ENCODE measurements at regions not wholly inside any gene's neighbourhood (a gene's known extent, or its start where the extent isn't known, plus 50 kb on each side); places are given as distances from the start of the nearest gene placed in this dataset.

- TF ChIP-seq CTCF (IDR thresholded peaks at IDR 0.05; ENCODE audit: low read length, missing control alignments) = no peak
- no peak overlapping the region for H3K4me3 ChIP-seq (replicated peaks; ENCODE audit: low read depth, low read length)
- DNase-seq (ENCODE audit: low read depth) = peak; percentile 47
These were observed 2112.2 kb upstream of the C9orf72 start for GRCh38 chr9:29685531-29685930.

DNA sequence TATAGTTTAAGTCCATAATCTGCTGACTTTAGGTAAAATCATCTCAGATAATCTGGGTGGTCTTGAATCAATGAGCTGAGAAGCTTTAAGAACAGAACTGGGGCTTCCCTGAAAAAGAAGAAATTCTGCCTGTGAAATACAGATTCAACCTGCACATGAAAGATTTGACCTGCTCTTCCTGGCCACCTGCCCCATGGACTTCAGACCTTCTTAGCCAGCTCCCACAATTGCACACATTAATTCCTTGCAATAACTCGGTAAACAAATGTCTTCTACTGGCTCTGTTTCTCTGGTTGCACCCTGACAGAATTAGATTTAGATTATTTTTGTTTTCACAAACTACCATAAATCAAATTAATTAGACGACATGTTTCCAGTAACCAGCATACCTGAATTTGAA is 2117.9 kb upstream of the C9orf72 start:
- no peak overlapping the region for H3K4me3 ChIP-seq (replicated peaks; ENCODE audit: low read depth, low read length)
- TF ChIP-seq CTCF (IDR thresholded peaks at IDR 0.05; ENCODE audit: low read length, missing control alignments) = no peak
- no peak for DNase-seq (ENCODE audit: low read depth)

DNA sequence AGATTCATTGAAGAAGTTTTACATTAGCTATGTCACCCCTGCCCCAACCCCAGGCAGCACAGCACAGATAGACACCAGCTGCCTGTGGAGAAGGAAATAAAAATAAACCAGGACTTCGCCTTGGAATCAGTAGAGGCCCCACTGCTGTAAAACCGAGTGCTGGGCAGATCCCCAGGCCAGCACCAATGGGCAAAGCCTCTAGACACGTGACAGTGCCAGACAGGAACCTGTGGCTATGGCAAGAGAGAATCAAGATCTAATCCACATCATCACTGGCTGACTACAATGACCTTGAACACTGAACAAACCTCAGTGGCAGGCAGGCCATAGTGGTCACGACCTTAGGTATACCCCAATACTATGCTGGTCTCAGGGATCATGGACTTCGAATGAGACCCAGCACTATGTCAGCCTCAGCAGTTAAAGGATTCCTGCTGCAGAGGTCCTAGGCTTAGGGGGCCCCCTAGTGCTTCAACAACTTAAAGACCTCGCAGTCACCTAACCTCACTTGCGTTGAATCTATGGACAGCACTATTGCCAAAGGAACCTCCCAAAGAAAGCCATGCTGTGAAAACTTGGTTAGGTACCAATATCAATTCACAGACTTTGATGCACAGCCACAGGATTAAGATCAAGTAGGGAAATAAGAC is 2118.6 kb upstream of the C9orf72 start:
- DNase-seq (ENCODE audit: low read depth) = peak; percentile 72
- peak; percentile 66 for TF ChIP-seq CTCF (IDR thresholded peaks at IDR 0.05; ENCODE audit: low read length, missing control alignments)
- H3K4me3 ChIP-seq (replicated peaks; ENCODE audit: low read depth, low read length) = no peak overlapping the region

DNA sequence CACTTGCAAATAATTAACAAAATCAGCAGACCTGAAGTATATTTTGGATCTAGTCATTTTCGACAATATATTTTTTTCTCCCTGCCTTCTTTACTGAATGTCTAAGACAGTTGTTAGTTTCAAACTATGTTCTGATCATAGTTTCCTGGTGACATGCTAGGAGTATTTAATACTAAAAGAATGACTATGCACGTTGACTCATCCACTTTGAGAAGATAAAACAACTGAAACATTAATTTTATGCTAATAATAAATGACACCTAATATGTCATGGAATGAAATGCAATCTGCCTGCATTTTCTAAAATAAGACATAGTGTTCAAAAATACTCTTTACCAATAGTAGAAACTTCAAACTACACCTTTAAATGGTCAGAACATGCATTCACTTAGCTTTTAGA is 2123.7 kb upstream of the C9orf72 start:
- no peak for TF ChIP-seq CTCF (IDR thresholded peaks at IDR 0.05; ENCODE audit: low read length, missing control alignments)
- no peak overlapping the region for H3K4me3 ChIP-seq (replicated peaks; ENCODE audit: low read depth, low read length)
- DNase-seq (ENCODE audit: low read depth) = peak; percentile 48

- H3K4me3 ChIP-seq (replicated peaks; ENCODE audit: low read depth, low read length) = no peak overlapping the region
- TF ChIP-seq CTCF (IDR thresholded peaks at IDR 0.05; ENCODE audit: low read length, missing control alignments) = no peak
- peak; percentile 53 for DNase-seq (ENCODE audit: low read depth)
These were observed 2128.3 kb upstream of the C9orf72 start for GRCh38 chr9:29701559-29701958.

- peak; percentile 1 for DNase-seq (ENCODE audit: low read depth)
- no peak overlapping the region for H3K4me3 ChIP-seq (replicated peaks; ENCODE audit: low read depth, low read length)
- TF ChIP-seq CTCF (IDR thresholded peaks at IDR 0.05; ENCODE audit: low read length, missing control alignments) = no peak
These were observed 2128.7 kb upstream of the C9orf72 start for GRCh38 chr9:29701971-29702370.

DNA sequence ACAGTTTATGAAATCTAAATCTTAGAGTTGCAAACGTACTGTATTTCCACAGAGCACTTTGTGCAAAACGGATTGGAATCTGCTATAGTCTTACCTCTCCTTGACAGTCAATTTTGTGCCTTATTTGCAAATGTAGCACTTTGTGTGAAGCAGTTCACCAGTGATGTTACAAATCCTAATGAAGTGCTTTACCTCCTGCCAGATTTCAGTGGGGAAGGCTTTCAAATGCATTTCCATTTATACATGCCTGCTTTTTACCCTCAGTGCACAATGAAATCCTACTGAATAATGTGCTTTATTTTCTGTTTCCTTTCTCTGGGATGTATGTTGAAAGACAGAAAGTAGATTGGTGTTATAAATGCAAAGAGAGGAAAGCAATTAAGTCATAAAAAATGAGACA is 2141.6 kb upstream of the C9orf72 start:
- H3K4me3 ChIP-seq (replicated peaks; ENCODE audit: low read depth, low read length) = no peak overlapping the region
- no peak for DNase-seq (ENCODE audit: low read depth)
- no peak for TF ChIP-seq CTCF (IDR thresholded peaks at IDR 0.05; ENCODE audit: low read length, missing control alignments)

Data from fibroblast of pulmonary artery (primary cell).